Endothelial cell of hepatic sinusoid (primary cell): ENCODE measurements at regions not wholly inside any gene's neighbourhood (a gene's known extent, or its start where the extent isn't known, plus 50 kb on each side); places are given as distances from the start of the nearest gene placed in this dataset.

Source experiments
- in situ Hi-C: cut with HindIII; loops from 2 replicates; pipeline ENCODE4 v1.10.0; 2017; ENCODE audit warnings: low sequenced_read_pairs

DNA sequence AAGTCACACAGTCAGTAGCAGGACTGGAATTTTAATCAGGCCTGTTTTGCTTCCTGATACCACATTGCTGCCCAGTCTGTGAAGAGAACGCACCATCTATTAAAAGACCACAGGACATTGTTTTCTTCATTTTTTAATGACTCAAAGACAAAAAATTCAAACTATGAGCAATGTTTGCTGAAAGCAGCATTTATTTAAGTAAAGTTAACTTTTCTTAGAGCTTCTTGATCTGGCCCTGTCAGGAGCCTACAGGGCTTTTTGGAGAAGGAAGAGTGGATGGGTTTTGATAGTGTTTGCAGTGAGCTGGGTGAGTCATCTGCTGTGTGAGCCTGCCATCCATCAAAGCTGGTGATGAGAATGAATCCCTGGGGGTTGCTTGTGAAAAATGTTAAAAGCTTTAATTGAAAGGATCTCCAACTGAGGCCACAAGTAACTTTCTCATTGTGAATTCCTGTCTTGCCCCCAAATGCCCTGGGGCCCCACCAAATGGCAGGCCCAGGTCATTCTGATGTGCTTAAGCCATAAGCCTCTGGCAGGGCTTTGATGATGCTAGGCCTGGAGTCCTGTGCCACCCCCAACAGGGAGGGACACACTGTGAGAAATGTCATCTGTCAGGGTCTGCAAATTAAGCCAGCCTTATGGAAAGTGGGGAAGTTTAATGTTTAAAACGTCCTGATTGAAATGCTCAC, 136.2 kb upstream of the PFN2 start:
- in situ Hi-C loops: no loop called here

- in situ Hi-C loops: no loop called here
Observed at GRCh38 chr3:150105886-150106612, 135.4 kb upstream of the PFN2 start.

- in situ Hi-C loops: no loop called here
Observed at GRCh38 chr3:150105025-150105424, 134.3 kb upstream of the PFN2 start.

DNA sequence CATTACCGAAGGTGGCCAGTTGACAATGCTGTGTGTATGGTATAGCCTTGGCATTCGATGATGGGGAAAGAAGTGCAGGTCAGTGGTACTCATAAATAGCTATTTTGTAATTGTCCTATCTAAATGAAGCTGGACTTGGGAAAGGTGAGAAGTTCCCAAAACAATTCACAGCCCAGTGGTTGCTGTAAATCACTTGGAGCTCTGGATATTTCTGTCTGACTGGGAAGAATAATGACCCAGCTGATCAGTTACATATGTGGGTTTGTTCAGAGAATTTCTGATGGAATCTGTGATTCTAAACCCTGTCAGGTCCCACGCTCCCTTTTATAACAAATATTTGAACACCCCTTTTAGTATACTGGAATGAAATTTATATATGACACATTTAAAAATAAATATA, 133.9 kb upstream of the PFN2 start:
- in situ Hi-C loops: no loop called here

GRCh38 chr3:150101016-150101415, 130.3 kb upstream of the PFN2 start:
- in situ Hi-C loops: no loop called here

DNA sequence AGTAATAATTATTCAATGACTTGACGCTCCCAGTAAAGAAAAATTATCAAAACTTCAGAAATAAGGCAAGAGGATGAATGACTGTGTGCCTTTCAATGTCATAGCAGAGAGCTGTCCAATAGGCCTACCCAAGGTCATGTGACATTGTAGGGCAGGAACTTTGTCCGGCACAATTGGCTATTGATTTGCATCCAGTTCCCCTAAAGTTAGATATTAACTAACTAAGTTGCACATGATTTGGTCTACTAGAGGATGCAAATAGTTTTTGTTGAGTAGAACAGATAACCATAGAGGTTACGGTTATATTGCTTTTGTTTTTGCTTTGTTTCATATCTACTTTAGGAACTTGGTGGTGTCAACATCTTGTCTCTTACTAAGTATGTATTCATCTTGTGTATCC, 127.9 kb upstream of the PFN2 start:
- in situ Hi-C loops: no loop called here

DNA sequence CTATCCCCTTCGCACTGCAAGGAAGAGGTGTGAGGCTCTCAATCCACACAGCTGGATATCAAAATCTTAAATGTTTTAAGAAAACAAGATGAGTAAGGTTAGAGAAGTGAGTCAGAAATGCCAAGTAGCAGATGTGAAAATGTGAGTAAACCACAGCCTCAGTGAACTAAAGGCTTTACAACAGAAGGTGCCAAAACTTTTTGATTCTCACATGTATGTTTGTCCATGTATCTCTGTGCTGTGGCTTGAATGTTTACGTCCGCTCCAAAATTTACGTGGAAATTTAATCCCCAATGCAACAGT, 126.8 kb upstream of the PFN2 start:
- in situ Hi-C loops: no loop called here

- in situ Hi-C loops: no loop called here
Observed at GRCh38 chr3:150096700-150097587, 126.2 kb upstream of the PFN2 start.

DNA sequence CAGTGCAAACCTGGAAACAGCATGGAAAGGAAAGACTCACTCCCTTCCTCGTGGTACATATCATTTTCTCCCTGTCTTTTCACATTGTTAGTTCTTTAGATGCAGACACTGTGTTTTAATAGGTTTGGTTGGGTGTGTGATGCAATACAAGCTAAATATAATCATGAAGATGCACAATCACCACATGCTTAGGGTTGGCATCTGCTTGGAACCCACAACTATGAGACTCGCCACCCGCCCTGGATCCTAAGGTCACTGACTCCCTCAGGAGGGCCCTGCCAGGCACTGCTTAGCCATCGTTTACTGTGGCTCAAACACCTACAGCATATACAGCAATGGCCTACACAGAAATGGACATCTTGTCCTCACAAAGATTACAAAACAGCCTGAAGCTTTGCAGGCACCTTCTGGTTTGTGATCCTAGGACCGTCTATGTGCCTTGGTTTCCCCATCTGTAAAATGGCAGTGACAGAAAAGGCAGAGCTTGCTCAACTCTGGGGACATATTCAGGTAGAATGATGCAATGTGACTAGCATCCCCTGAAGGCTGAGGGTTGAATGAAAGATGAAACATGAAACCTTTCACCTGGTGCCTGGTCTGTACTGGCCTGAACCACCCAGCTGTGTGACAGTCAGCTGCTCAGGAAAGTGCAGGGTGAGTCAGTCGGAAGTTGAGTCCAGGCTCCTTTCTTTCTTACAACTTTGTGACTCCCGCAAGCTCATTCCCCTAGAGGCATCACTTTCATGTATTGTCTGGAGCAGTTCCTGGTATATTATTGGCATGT, 123.6 kb upstream of the PFN2 start:
- in situ Hi-C loops: no loop called here

DNA sequence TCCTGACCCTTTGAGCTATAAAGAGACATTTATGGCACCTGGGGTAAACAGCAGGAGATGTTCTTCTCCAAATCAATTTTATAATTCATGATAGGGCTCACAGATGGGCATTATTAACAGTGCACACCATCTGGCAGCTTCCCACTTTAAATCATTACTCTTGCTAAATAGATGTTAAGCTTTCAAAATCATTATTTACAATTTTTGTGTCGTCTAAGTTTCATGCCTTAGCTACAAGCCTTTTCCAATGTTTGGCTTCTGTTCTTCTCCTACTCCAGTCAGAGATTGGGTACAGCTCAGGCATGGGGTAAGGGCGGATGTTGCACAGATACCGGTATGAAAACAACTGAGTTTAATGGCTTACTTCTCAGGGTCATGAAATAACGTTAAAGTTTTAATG, 120.9 kb upstream of the PFN2 start:
- in situ Hi-C loops: no loop called here

DNA sequence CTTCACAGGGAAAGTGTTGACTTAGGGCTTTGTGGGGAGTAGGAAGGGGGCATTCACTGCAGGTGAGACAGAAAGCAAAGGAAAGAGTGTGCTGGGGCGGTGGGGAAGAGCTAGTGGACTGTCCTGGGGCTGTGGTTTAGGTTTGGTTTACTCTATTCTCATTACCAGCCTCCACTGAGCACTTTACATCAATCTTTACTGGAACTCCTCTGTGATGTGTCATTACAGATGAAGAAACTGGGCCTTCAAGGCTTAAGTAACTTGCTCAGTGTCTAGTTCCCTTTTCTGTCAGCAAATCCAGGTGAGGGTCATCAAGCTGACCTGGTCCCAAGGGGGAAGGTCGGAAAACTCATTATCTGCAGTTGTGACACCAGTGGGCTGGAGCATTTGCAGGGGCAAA, 120.2 kb upstream of the PFN2 start:
- in situ Hi-C loops: no loop called here

DNA sequence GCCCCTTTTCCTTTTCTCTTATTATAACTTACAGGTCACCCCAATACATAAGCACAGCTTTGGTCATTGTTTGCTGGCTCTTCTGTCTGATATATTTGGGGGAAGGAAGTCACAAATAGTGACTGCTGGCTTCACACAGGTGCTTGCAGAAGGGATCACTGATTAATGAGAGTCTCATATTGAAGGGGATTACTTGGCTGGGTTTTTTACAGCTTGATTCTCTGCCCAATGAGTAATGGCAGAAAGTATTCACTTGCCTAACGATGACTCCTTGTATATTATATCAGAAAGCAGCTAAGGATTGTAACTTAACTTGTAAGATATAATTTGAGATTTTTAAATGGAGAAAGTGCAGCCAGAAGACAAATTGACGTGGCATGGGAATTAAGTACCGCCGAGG, 119.3 kb upstream of the PFN2 start:
- in situ Hi-C loops: no loop called here

DNA sequence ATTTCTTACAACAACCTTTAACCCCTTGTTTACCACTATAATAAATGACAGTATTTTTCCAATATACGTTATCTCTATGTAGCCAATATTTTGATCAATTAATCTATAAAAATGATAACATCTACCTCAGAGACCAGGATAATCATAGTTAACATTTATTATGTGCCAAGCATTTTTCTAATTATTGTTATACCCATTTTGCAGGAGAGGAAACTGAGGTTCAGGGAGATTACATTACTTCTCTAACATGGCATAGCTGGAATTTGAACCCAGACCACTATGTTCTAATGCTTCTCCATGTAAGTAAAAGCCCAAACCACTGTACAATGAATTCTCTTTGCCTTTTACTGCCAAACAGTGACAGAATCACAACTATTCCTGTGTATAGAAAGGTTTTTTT, 113.4 kb upstream of the PFN2 start:
- in situ Hi-C loops: no loop called here

DNA sequence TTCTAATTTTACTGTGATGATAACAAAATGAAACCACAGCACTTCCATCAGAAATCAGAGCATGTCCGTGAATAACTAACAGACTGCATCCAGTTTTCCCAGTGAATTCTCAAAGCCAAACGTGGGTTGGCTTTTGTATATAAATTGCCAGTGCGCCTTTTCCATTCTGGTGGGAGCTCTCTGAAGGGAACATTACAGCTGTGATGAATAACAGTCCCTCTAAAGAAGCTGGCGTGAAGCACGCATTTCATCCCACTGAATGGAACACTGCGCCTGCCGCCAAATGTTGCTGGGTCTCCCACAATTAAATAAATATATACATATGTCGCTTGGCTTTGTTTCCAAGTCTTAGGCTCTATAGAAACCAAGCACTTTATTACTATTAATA, 113.0 kb upstream of the PFN2 start:
- in situ Hi-C loops: no loop called here

- in situ Hi-C loops: no loop called here
Observed at GRCh38 chr3:150082898-150083654, 112.4 kb upstream of the PFN2 start.

DNA sequence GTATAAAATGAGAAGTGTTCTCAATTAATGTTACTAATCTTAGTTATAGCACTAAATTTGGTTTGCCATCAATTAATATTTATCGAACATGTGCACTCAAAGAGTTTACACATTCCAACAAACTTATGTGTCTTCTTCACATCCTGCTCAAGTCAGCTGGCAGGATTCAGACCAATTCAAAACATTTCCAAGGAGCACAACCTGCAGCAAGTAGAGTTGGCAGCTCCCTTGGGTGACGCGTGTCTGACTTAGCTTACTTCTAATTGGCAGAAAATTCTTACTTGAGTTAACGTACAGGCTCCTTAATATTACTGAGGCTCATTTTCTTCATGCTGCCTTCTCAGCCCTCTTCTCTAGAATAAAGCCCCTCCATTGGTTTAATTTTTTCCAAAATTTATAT, 110.4 kb upstream of the PFN2 start:
- in situ Hi-C loops: no loop called here

- in situ Hi-C loops: no loop called here
Observed at GRCh38 chr3:150080058-150080730, 109.5 kb upstream of the PFN2 start.

- in situ Hi-C loops: no loop called here
Observed at GRCh38 chr3:150079029-150079739, 108.5 kb upstream of the PFN2 start.

GRCh38 chr3:150077581-150078247, 107.0 kb upstream of the PFN2 start:
- in situ Hi-C loops: no loop called here
